ENCODE measurements at regions not wholly inside any gene's neighbourhood (a gene's known extent, or its start where the extent isn't known, plus 50 kb on each side); places are given as distances from the start of the nearest gene placed in this dataset.

GRCh38 chr10:63066606-63067005, 66.5 kb upstream of the NRBF2 start:
- TF ChIP-seq POLR2AphosphoS5 (IDR thresholded peaks at IDR 0.05; ENCODE audit: low read depth, low read length), result no peak
- TF ChIP-seq REST (IDR thresholded peaks at IDR 0.05; ENCODE audit: insufficient read depth in 1 of 2, low read depth in 2 of 2, low read length in 2 of 2), result no peak
- no peak for TF ChIP-seq FOXP2 (optimal IDR thresholded peaks at IDR 0.05; ENCODE audit: borderline replicate concordance, extremely low read depth, extremely low read length, insufficient read depth)

All from PFSK-1 (cell line).